A549 (cell line): ENCODE measurements at regions not wholly inside any gene's neighbourhood (a gene's known extent, or its start where the extent isn't known, plus 50 kb on each side); places are given as distances from the start of the nearest gene placed in this dataset.

Experiments used
- CHD4 ChIP-seq: fragments of 200-600 bp; sonication (generic); IDR thresholded peaks from 2 replicates; pipeline ENCODE4 v1.6.1; 2016; ENCODE audit warnings: antibody characterized with exemption, mild to moderate bottlenecking, borderline replicate concordance
- EHF ChIP-seq: fragments of 250-450 bp; sonication (Bioruptor Pico); IDR thresholded peaks from 2 replicates; pipeline ENCODE4 v1.5.0; 2020; ENCODE audit warnings: mild to moderate bottlenecking
- EP300 ChIP-seq, 2 experiments: fragments of >200 bp; sonication (Bioruptor Twin); formaldehyde crosslinking; IDR thresholded peaks; 2 replicates in 1 of 2; 3 replicates in 1 of 2; pipeline ENCODE4 v1.6.1; 2016 to 2017
- ESRRA ChIP-seq: fragments of 150-350 bp; IDR thresholded peaks from 2 replicates; pipeline ENCODE4 v1.6.1; 2014; ENCODE audit warnings: mild to moderate bottlenecking, low read length, borderline replicate concordance
- FOXS1 ChIP-seq: fragments of 250-450 bp; sonication (Bioruptor Pico); IDR thresholded peaks from 2 replicates; pipeline ENCODE4 v1.5.0; 2020; ENCODE audit warnings: mild to moderate bottlenecking, moderate library complexity
- HEYL ChIP-seq: fragments of 250-450 bp; sonication (Bioruptor Pico); IDR thresholded peaks from 2 replicates; pipeline ENCODE4 v1.8.0; 2021; ENCODE audit warnings: mild to moderate bottlenecking, moderate library complexity
- HOXA7 ChIP-seq: fragments of 250-450 bp; sonication (Bioruptor Pico); IDR thresholded peaks from 2 replicates; pipeline ENCODE4 v1.5.0; 2020; ENCODE audit warnings: mild to moderate bottlenecking, moderate library complexity
- RAD21 ChIP-seq, 2 experiments: fragments of >200 bp in 1 of 2; sonication (Bioruptor Twin) in 1 of 2; formaldehyde crosslinking in 1 of 2; IDR thresholded peaks in 1 of 2; conservative IDR thresholded peaks in 1 of 2; 2 replicates in 1 of 2; 3 replicates in 1 of 2; pipeline ENCODE4 v1.6.1; 2012 to 2018; ENCODE audit warnings: inconsistent platforms in 1 of 2
- TF ChIP-seq, protein P1 (sequence below): fragments of 250-450 bp; sonication (Bioruptor Pico); IDR thresholded peaks from 2 replicates; pipeline ENCODE4 v1.5.0; 2021; ENCODE audit warnings: mild to moderate bottlenecking, moderate library complexity, borderline replicate concordance

GRCh38 chr1:86207323-86207722 is 50.8 kb upstream of the COL24A1 start (continued):
- TF ChIP-seq EHF (CRISPR knock-in tag), result no peak
- no peak for TF ChIP-seq ESRRA
- TF ChIP-seq CHD4, result no peak
- TF ChIP-seq HEYL (CRISPR knock-in tag), result no peak
- TF ChIP-seq EP300 (IDR thresholded peaks at IDR 0.05), result no peak
- TF ChIP-seq HOXA7, result no peak
- no peak for TF ChIP-seq RAD21 (conservative IDR thresholded peaks at IDR 0.05 in 1 of 2, IDR thresholded peaks at IDR 0.05 in 1 of 2)
- TF ChIP-seq, protein P1, sequence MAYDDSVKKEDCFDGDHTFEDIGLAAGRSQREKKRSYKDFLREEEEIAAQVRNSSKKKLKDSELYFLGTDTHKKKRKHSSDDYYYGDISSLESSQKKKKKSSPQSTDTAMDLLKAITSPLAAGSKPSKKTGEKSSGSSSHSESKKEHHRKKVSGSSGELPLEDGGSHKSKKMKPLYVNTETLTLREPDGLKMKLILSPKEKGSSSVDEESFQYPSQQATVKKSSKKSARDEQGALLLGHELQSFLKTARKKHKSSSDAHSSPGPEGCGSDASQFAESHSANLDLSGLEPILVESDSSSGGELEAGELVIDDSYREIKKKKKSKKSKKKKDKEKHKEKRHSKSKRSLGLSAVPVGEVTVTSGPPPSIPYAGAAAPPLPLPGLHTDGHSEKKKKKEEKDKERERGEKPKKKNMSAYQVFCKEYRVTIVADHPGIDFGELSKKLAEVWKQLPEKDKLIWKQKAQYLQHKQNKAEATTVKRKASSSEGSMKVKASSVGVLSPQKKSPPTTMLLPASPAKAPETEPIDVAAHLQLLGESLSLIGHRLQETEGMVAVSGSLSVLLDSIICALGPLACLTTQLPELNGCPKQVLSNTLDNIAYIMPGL, result no peak
- TF ChIP-seq FOXS1 (CRISPR knock-in tag), result no peak
